T-helper 17 cell (primary cell): ENCODE measurements at regions not wholly inside any gene's neighbourhood (a gene's known extent, or its start where the extent isn't known, plus 50 kb on each side); places are given as distances from the start of the nearest gene placed in this dataset.

Experiments used
- ATAC-seq: fragments of 150-1000 bp; cut with Tn5 transposase; 2 replicates; pipeline ENCODE4 v1.10.0; 2021; ENCODE audit warnings: mild to moderate bottlenecking, moderate library complexity
- DNase-seq, 3 donors: peaks; one replicate each; pipeline versions ENCODE4 v3.0.0 to v3.0.0-alpha.2; 2020 to 2021
- H3K9me3 ChIP-seq: one replicate; pipeline ENCODE4 v1.7.0; 2013; ENCODE audit warnings: low read length, mild to moderate bottlenecking; ENCODE audit not compliant: control insufficient read depth, poor library complexity, severe bottlenecking
- H3K27ac Mint-ChIP-seq: one replicate; pipeline ENCODE4 v1.8.0; 2022; ENCODE audit warnings: mild to moderate bottlenecking, moderate library complexity, mixed read lengths
- H3K27me3 Mint-ChIP-seq: one replicate; pipeline ENCODE4 v1.8.0; 2022; ENCODE audit warnings: mixed read lengths
- H3K36me3 Mint-ChIP-seq: one replicate; pipeline ENCODE4 v1.8.0; 2022; ENCODE audit warnings: low read depth, mixed read lengths
- H3K4me1 Mint-ChIP-seq: one replicate; pipeline ENCODE4 v1.8.0; 2022; ENCODE audit warnings: mild to moderate bottlenecking, mixed read lengths
- H3K4me3 Mint-ChIP-seq: one replicate; pipeline ENCODE4 v1.8.0; 2022; ENCODE audit warnings: mild to moderate bottlenecking, moderate library complexity, mixed read lengths

- H3K9me3 ChIP-seq: no peaks in the 10 kb centered on the region
- Mint-ChIP-seq H3K4me3 (no peak overlapping the region), H3K4me1 (no peaks in the 10 kb centered on the region), H3K27me3 (peaks cover 13% of the 10 kb centered on the region), H3K36me3 (no peaks in the 10 kb centered on the region), H3K27ac (no peak overlapping the region)
- ATAC-seq (no peak), DNase-seq (no peak)
Observed at GRCh38 chr16:86941731-86942130, 363.4 kb downstream of the FOXL1 start.

GRCh38 chr16:86942151-86943051 is 364.1 kb downstream of the FOXL1 start:
- Mint-ChIP-seq H3K4me1 (no peaks in the 10 kb centered on the region), H3K4me3 (no peak overlapping the region), H3K36me3 (no peaks in the 10 kb centered on the region), H3K27me3 (peaks cover 13% of the 10 kb centered on the region), H3K27ac (no peak overlapping the region)
- DNase-seq (no peak), ATAC-seq (no peak)
- no peaks in the 10 kb centered on the region for H3K9me3 ChIP-seq

GRCh38 chr16:86945166-86945900 is 367.0 kb downstream of the FOXL1 start:
- H3K27ac Mint-ChIP-seq: no peak overlapping the region
- H3K9me3 ChIP-seq: no peaks in the 10 kb centered on the region
- DNase-seq (no peak), ATAC-seq (no peak)
- no peak overlapping the region for H3K4me3 Mint-ChIP-seq
- no peaks in the 10 kb centered on the region for H3K4me1 Mint-ChIP-seq
- no peaks in the 10 kb centered on the region for H3K27me3 Mint-ChIP-seq
- H3K36me3 Mint-ChIP-seq: no peaks in the 10 kb centered on the region

- Mint-ChIP-seq H3K27me3 (no peaks in the 10 kb centered on the region), H3K36me3 (no peaks in the 10 kb centered on the region), H3K4me1 (no peaks in the 10 kb centered on the region), H3K4me3 (no peak overlapping the region), H3K27ac (no peak overlapping the region)
- no peaks in the 10 kb centered on the region for H3K9me3 ChIP-seq
- DNase-seq: no peak
- ATAC-seq: no peak
Observed at GRCh38 chr16:86946396-86946795, 368.0 kb downstream of the FOXL1 start.

- Mint-ChIP-seq H3K4me3 (no peak overlapping the region), H3K4me1 (no peaks in the 10 kb centered on the region), H3K36me3 (no peaks in the 10 kb centered on the region), H3K27me3 (no peaks in the 10 kb centered on the region), H3K27ac (no peak overlapping the region)
- no peak for ATAC-seq
- no peaks in the 10 kb centered on the region for H3K9me3 ChIP-seq
- no peak for DNase-seq
Observed at GRCh38 chr16:86946981-86947380, 368.6 kb downstream of the FOXL1 start.

- no peak for DNase-seq
- H3K27ac Mint-ChIP-seq: no peak overlapping the region
- no peak for ATAC-seq
- H3K4me1 Mint-ChIP-seq: no peaks in the 10 kb centered on the region
- H3K27me3 Mint-ChIP-seq: no peaks in the 10 kb centered on the region
- no peaks in the 10 kb centered on the region for H3K9me3 ChIP-seq
- no peaks in the 10 kb centered on the region for H3K36me3 Mint-ChIP-seq
- H3K4me3 Mint-ChIP-seq: no peak overlapping the region
Observed at GRCh38 chr16:86948046-86948445, 369.1 kb downstream of the C16orf95 start.

GRCh38 chr16:86949116-86949515 is 368.1 kb downstream of the C16orf95 start:
- no peaks in the 10 kb centered on the region for H3K9me3 ChIP-seq
- DNase-seq: no peak
- no peak overlapping the region for H3K27ac Mint-ChIP-seq
- H3K4me3 Mint-ChIP-seq: no peak overlapping the region
- H3K27me3 Mint-ChIP-seq: no peaks in the 10 kb centered on the region
- H3K36me3 Mint-ChIP-seq: no peaks in the 10 kb centered on the region
- no peak for ATAC-seq
- H3K4me1 Mint-ChIP-seq: no peaks in the 10 kb centered on the region

- Mint-ChIP-seq H3K4me3 (no peak overlapping the region), H3K27me3 (no peaks in the 10 kb centered on the region), H3K27ac (no peak overlapping the region), H3K36me3 (no peaks in the 10 kb centered on the region), H3K4me1 (no peaks in the 10 kb centered on the region)
- DNase-seq (no peak), ATAC-seq (no peak)
- no peaks in the 10 kb centered on the region for H3K9me3 ChIP-seq
Observed at GRCh38 chr16:86949630-86950029, 367.6 kb downstream of the C16orf95 start.

GRCh38 chr16:86951041-86951822 is 366.0 kb downstream of the C16orf95 start:
- Mint-ChIP-seq H3K4me1 (no peaks in the 10 kb centered on the region), H3K36me3 (no peaks in the 10 kb centered on the region), H3K4me3 (no peak overlapping the region), H3K27me3 (no peaks in the 10 kb centered on the region), H3K27ac (no peak overlapping the region)
- DNase-seq (no peak), ATAC-seq (no peak)
- no peaks in the 10 kb centered on the region for H3K9me3 ChIP-seq

- DNase-seq: no peak
- H3K9me3 ChIP-seq: no peaks in the 10 kb centered on the region
- no peaks in the 10 kb centered on the region for H3K27me3 Mint-ChIP-seq
- H3K27ac Mint-ChIP-seq: no peak overlapping the region
- no peaks in the 10 kb centered on the region for H3K4me1 Mint-ChIP-seq
- no peaks in the 10 kb centered on the region for H3K36me3 Mint-ChIP-seq
- H3K4me3 Mint-ChIP-seq: no peak overlapping the region
- ATAC-seq: no peak
Observed at GRCh38 chr16:86951831-86952598, 365.2 kb downstream of the C16orf95 start.

- Mint-ChIP-seq H3K27ac (no peak overlapping the region), H3K4me3 (no peak overlapping the region), H3K4me1 (no peaks in the 10 kb centered on the region), H3K36me3 (no peaks in the 10 kb centered on the region), H3K27me3 (no peaks in the 10 kb centered on the region)
- ATAC-seq (no peak), DNase-seq (no peak)
- H3K9me3 ChIP-seq: no peaks in the 10 kb centered on the region
Observed at GRCh38 chr16:86952769-86953168, 364.4 kb downstream of the C16orf95 start.

- Mint-ChIP-seq H3K4me3 (no peak overlapping the region), H3K36me3 (no peaks in the 10 kb centered on the region), H3K4me1 (no peaks in the 10 kb centered on the region), H3K27ac (no peak overlapping the region), H3K27me3 (peaks cover 8% of the 10 kb centered on the region)
- no peak for ATAC-seq
- no peaks in the 10 kb centered on the region for H3K9me3 ChIP-seq
- no peak for DNase-seq
Observed at GRCh38 chr16:86953631-86954391, 363.4 kb downstream of the C16orf95 start.
